Kidney glomerular epithelial cell (primary cell): ENCODE measurements at regions not wholly inside any gene's neighbourhood (a gene's known extent, or its start where the extent isn't known, plus 50 kb on each side); places are given as distances from the start of the nearest gene placed in this dataset.
A peak's percentile ranks its signal among the peaks of the same experiment; 100 is the strongest.

Experiments used
- DNase-seq: peaks from one replicate; lab custom pipeline; 2025; lab: John Stamatoyannopoulos, UW

DNA sequence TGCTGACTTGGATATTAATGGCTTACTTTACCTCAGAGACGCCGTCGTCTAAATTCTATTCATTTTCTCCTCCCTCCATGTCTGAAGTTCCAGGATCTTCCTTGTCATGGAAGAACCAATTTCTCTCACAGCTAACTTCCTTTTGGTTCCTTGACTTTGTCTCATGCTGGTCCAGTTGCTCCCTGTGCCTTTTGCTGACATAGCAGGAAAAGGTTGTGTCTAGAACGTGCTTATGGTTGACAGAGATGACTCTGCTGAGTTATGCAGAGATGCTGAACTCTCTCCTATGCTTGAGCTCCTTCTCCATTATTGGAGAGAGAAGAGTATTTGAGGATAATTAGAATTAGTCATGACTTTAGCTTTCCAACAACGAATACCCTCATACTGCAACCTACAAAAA is 1338.9 kb downstream of the MAT2B start:
- DNase-seq = no peak

DNA sequence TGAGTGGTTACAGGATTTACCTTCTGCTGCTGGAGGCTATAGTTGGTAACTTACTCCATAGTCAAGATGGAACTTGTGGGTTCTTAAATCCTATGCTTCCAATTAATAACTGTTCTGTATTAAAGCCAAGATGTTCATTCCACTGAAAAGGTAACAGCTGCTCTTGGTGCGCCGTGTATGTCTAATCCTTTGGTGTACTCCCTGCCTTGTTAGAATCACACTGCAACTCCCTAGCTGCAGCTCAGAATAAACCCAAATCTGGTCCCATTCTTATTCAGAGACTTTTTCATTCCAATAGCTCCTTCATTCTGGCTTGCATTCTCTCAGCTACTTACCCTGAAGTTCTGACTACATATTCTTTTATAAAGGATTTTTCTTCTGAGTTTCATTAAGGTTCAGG is 1355.5 kb downstream of the MAT2B start:
- DNase-seq = no peak

GRCh38 chr5:164861610-164862009 is 1356.2 kb downstream of the MAT2B start:
- DNase-seq = no peak

DNA sequence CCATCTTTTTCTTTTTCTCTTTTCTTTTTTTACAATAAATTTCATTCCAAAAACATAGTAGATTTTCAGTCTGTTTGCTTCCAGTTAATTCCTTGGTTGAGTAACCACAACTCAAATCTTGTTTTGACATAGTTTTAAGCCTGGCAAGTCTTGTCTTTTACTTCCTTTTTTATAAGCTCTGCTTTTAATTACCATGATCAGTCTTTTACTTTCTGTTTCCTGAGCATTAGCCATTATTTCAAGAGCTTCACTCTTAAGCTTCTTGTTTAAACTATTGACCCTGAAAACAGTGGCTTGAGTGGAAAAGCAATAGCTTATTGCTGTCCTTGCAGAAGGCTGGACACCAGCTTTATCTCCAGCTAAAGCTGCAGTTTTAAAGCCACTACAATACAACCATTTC is 1363.3 kb downstream of the MAT2B start:
- DNase-seq = peak; percentile 0

GRCh38 chr5:164869325-164869724 is 1363.9 kb downstream of the MAT2B start:
- DNase-seq = no peak

- DNase-seq = no peak
These were observed 1371.4 kb downstream of the MAT2B start for GRCh38 chr5:164876793-164877192.

- DNase-seq = no peak
These were observed 1376.0 kb downstream of the MAT2B start for GRCh38 chr5:164881442-164881841.

DNA sequence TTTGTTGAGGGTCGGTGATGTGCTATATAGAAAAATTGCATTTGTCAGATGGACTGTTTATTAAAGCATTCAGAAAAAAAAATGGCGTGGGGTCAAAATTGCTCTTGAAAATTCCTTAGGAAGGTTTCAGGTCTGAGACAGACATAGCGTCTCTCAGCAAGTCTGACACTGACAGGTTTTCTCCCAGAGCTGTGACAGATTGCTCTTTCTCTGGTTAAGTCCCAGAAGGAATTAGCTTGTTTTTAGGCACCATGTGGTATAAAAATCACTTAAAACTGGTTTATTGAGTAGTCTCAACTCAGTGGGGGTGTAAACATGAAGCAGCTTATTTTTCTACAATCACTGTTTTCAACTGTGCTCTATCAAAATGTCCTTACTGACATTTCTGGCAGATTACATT is 1379.8 kb downstream of the MAT2B start:
- no peak for DNase-seq

DNA sequence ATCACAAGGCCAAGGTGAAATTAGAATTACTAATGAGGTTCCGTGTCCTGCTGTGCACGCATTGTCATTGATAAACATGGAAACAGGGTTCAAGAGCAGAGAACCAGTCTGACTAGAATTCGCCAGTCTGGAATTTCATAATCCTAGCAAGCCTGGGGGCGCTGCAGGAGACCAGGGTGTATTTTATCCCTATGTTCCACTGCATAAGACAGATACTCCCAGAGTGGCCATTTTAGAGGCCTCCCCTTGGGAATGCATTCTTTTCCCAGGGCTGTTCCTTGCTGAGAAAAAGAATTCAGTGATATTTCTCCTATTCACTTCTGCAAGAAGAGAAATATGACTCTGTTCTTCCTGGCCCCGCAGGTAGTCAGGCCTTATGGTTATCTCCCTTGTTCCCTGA is 1387.7 kb downstream of the MAT2B start:
- DNase-seq = no peak

GRCh38 chr5:164898705-164899104 is 1393.3 kb downstream of the MAT2B start:
- no peak for DNase-seq

DNA sequence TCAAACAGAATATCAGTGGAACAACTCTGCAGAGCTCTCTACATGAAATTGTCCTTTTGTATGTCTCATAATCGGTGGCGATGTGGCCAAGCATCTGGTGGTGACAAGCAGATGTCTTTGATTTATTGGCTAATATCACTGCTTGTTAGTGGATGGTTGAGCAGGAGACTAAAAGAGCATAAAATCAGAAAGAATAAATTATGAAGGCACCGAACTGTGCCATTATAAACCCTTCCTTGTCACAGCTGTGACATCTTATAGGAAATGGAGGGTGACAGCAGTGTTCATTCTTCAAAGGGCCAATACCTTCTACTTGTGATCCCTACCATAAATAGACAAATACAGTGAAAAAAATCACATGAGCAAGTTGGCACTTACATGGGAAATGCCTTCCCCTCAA is 1404.3 kb downstream of the MAT2B start:
- DNase-seq = no peak

- DNase-seq = no peak
These were observed 1416.3 kb downstream of the MAT2B start for GRCh38 chr5:164921722-164922121.

- DNase-seq = no peak
These were observed 1428.6 kb downstream of the MAT2B start for GRCh38 chr5:164934039-164934438.

DNA sequence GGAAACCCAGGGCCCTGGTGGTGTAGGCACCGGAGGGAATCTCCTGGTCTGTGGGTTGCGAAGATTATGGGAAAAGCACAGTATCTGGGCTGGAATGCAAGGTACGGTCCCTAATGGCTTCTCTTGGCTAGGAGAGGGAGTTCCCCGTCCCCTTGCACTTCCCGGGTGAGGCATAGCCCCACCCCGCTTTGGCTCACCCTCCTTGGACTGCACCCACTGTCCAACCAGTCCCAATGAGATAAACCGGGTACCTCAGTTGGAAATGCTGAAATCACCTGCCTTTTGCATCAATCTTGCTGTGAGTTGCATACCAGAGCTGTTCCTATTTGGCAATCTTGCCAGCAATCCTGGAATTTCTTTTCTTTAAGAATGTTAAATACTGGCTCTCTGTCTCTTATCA is 1429.1 kb downstream of the MAT2B start:
- no peak for DNase-seq

DNA sequence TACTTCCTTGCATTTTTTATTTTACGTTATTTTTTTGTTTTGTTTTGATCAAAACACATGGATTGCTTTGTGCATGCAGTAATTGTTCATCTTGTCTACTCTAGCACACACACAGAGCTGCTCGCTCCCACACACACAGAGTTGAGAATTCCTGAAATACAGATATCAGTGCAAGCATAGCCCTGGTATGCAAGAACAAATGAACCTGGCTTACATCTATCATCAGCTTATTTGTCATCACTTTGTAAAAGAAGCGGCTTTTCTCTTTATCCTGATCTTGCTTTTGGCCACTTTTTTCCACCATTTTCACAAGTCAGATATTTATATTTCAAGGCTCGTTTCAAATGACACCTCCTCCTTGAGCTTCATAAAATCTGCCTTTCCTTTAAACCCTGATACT is 1435.7 kb downstream of the MAT2B start:
- DNase-seq = no peak

GRCh38 chr5:164950927-164951326 is 1445.5 kb downstream of the MAT2B start:
- DNase-seq = no peak

GRCh38 chr5:164951570-164951969 is 1446.2 kb downstream of the MAT2B start:
- DNase-seq = peak; percentile 46

DNA sequence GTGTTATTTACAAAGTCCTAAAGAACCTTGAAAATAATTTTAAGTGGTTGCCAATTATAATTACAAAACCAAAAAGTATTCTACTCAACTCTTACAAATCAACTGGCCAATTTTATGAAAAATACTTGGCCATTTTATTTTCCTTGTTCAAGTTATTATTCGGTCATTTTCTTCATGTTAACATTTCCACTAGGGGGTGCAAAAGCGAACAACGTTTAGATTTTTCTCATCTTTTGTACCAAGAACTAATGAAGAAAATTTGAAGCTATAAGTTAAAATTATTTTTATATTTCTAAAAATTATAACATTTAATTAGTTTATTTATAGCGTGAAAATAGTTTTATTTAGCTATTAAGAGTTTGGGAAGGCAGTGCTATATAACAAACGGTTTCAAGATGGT is 1453.3 kb downstream of the MAT2B start:
- no peak for DNase-seq

GRCh38 chr5:164959761-164960160 is 1454.3 kb downstream of the MAT2B start:
- no peak for DNase-seq

- DNase-seq = no peak
These were observed 1457.0 kb downstream of the MAT2B start for GRCh38 chr5:164962329-164962961.

DNA sequence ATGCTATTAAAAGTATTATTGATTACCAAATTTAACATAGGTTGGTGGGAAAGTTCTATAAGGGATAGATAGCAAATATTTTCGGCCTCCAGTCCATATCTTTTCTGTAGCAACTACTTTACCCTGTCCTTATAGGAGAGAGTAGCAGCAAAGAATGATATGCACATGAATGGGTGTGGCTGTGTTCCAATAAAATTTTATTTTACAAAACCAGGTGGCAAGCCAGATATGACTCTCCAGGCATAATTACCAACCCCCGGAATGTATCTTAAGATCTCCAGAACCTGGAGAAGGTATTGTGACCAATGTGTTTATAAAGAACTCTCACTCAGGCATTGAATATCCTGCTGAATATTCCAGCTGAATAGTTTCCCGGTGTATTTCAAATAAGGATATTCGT is 1461.2 kb downstream of the MAT2B start:
- DNase-seq = no peak

- no peak for DNase-seq
These were observed 1461.9 kb downstream of the MAT2B start for GRCh38 chr5:164967354-164967753.

DNA sequence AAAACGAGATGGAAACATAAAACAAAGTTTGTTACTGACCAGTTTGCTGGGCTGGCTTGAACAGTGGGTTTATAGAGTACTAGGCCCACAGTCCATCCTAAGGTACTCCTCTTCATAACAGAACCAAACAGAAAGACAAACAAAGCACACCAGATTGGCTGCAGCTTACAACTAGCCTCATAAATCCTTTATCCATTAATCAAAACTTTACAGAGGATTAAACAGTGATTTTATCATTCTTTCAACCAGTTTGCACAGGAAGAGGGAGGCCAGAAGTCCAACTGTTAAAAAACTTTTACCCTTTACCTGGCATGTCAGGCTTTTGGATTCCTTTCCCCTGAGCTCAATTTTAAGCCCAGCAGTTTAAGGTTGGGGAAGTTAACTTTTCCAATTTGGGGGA is 1467.6 kb downstream of the MAT2B start:
- DNase-seq = no peak

DNA sequence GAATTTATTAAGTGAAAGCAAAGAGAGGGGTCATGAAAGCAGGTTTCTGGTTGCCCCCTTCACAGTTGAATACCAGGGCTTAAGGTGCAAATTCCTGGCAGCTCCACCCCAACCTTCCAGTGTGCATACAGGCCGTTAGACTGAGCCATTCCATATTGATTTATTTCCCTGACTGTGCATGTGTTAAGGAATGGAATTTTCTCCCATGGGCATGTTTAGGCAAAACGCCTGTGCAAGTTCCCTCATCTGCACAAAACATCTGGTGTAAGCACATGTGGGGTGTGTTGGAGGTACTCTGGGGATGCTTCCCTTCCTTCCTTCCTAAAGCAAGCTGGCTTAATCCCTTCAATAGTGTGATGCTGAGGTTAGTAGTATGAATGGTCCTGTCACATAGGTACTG is 1470.6 kb downstream of the MAT2B start:
- no peak for DNase-seq

- DNase-seq = no peak
These were observed 1475.1 kb downstream of the MAT2B start for GRCh38 chr5:164980480-164980879.
